HL-60 (cell line): ENCODE measurements at regions not wholly inside any gene's neighbourhood (a gene's known extent, or its start where the extent isn't known, plus 50 kb on each side); places are given as distances from the start of the nearest gene placed in this dataset.

Experiments
- DNase-seq, 2 experiments: peaks; one replicate each; pipeline ENCODE4 v3.0.0-alpha.2; 2010 to 2020; ENCODE audit warnings: low read depth in 1 of 2, low spot score in 1 of 2
- H3K27ac ChIP-seq: fragments of 250-450 bp; sonication (Bioruptor Pico); replicated peaks from 2 replicates; pipeline ENCODE4 v1.5.1; 2020; ENCODE audit warnings: mild to moderate bottlenecking, moderate library complexity
- H3K27me3 ChIP-seq: fragments of 250-450 bp; sonication (Bioruptor Pico); 2 replicates; pipeline ENCODE4 v1.5.1; 2021; ENCODE audit warnings: mild to moderate bottlenecking, moderate library complexity; ENCODE audit not compliant: insufficient read depth, poor library complexity, severe bottlenecking
- H3K4me3 ChIP-seq: replicated peaks from 2 replicates; pipeline ENCODE4 v1.5.1; 2011; ENCODE audit warnings: mild to moderate bottlenecking, control low read depth, low read length; ENCODE audit not compliant: insufficient read depth
- GABPA ChIP-seq: IDR thresholded peaks from 2 replicates; pipeline ENCODE4 v1.6.1; 2012; ENCODE audit warnings: low read depth
- POLR2AphosphoS5 ChIP-seq: IDR thresholded peaks from 2 replicates; pipeline ENCODE4 v1.6.1; 2012; ENCODE audit warnings: low read depth
- SPI1 ChIP-seq: IDR thresholded peaks from 2 replicates; pipeline ENCODE4 v1.6.1; 2012; ENCODE audit warnings: low read depth, mild to moderate bottlenecking, borderline replicate concordance
- TF ChIP-seq, protein P1 (sequence below): IDR thresholded peaks from 2 replicates; pipeline ENCODE4 v1.6.1; 2012; ENCODE audit warnings: low read depth; ENCODE audit not compliant: insufficient replicate concordance
- TF ChIP-seq, protein P2 (sequence below): IDR thresholded peaks from one replicate; pipeline ENCODE4 v1.5.1; 2011; ENCODE audit warnings: low read length, control low read depth, inconsistent platforms; ENCODE audit not compliant: insufficient read depth

DNA sequence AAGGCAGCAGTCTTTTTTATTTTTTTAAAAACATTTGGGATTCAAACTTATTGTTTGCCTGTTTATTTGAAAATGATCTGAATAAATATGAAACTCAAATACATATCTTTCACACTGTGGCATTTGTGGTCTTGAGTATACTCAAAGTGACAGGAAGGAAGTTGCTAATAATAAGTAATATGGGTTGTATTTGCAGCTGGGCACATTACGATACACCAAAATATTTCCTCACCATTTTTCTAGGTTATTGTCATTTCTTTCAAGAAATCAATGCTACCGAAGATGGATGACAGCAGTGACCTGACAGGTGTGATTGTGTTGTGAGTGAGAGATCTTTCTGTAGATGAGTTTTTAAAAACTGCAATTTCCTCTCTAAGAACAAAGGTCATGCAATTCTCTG, 665.7 kb downstream of the CDH8 start:
- no peaks in the 10 kb centered on the region for H3K27me3 ChIP-seq
- no peak overlapping the region for H3K27ac ChIP-seq
- TF ChIP-seq SPI1 = no peak
- no peak for TF ChIP-seq POLR2AphosphoS5
- TF ChIP-seq, protein P1, sequence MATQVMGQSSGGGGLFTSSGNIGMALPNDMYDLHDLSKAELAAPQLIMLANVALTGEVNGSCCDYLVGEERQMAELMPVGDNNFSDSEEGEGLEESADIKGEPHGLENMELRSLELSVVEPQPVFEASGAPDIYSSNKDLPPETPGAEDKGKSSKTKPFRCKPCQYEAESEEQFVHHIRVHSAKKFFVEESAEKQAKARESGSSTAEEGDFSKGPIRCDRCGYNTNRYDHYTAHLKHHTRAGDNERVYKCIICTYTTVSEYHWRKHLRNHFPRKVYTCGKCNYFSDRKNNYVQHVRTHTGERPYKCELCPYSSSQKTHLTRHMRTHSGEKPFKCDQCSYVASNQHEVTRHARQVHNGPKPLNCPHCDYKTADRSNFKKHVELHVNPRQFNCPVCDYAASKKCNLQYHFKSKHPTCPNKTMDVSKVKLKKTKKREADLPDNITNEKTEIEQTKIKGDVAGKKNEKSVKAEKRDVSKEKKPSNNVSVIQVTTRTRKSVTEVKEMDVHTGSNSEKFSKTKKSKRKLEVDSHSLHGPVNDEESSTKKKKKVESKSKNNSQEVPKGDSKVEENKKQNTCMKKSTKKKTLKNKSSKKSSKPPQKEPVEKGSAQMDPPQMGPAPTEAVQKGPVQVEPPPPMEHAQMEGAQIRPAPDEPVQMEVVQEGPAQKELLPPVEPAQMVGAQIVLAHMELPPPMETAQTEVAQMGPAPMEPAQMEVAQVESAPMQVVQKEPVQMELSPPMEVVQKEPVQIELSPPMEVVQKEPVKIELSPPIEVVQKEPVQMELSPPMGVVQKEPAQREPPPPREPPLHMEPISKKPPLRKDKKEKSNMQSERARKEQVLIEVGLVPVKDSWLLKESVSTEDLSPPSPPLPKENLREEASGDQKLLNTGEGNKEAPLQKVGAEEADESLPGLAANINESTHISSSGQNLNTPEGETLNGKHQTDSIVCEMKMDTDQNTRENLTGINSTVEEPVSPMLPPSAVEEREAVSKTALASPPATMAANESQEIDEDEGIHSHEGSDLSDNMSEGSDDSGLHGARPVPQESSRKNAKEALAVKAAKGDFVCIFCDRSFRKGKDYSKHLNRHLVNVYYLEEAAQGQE = no peak
- TF ChIP-seq, protein P2, sequence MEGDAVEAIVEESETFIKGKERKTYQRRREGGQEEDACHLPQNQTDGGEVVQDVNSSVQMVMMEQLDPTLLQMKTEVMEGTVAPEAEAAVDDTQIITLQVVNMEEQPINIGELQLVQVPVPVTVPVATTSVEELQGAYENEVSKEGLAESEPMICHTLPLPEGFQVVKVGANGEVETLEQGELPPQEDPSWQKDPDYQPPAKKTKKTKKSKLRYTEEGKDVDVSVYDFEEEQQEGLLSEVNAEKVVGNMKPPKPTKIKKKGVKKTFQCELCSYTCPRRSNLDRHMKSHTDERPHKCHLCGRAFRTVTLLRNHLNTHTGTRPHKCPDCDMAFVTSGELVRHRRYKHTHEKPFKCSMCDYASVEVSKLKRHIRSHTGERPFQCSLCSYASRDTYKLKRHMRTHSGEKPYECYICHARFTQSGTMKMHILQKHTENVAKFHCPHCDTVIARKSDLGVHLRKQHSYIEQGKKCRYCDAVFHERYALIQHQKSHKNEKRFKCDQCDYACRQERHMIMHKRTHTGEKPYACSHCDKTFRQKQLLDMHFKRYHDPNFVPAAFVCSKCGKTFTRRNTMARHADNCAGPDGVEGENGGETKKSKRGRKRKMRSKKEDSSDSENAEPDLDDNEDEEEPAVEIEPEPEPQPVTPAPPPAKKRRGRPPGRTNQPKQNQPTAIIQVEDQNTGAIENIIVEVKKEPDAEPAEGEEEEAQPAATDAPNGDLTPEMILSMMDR = no peak
- no peak for TF ChIP-seq GABPA
- no peak overlapping the region for H3K4me3 ChIP-seq
- DNase-seq = no peak

DNA sequence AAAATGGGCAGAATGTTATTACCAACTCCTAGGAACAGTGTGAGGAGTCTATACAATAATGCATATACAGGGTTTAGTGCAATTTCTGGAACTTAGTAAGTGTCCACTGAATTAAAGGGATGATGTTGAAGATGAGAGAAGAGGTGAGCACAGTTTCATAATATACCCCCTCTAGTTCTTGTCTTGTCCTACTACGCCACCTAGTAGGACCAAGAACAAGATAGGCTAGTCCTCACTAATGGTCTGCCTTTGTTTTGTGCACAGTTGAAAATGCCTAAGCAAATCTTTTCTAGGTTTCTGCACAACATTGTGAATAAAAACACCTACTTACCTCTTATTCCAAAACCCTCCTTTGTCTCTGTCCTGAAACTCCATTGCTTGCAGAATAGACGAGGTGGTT, 670.2 kb downstream of the CDH8 start:
- DNase-seq = no peak

DNA sequence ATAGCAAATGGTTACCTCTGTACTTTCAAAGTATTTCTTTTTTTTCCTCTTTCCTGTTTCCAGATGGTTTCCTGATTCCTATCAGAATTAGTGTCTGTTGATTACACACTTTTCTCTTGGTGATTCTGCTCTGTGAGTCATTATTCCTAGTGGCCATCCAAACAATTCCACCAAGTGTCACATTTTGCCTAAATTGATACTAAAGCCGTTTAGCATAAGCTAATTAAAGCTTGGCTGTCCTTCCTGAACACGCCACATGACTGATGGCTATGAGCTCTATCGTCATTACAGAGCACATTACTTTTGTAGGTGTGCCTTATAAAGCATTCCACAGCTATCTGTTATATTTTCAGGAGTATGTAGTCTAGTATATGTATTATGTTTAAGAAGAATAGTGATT, 671.2 kb downstream of the CDH8 start:
- DNase-seq = no peak
- TF ChIP-seq GABPA = no peak
- no peak overlapping the region for H3K4me3 ChIP-seq

More for the DNA sequence above, 670.2 kb downstream of the CDH8 start:
- Histone ChIP-seq H3K4me3 (no peak overlapping the region), H3K27me3 (no peaks in the 10 kb centered on the region), H3K27ac (no peak overlapping the region)
- TF ChIP-seq, protein P2 = no peak
- TF ChIP-seq, protein P1 = no peak
- TF ChIP-seq SPI1 (no peak), GABPA (no peak), POLR2AphosphoS5 (no peak)

DNA sequence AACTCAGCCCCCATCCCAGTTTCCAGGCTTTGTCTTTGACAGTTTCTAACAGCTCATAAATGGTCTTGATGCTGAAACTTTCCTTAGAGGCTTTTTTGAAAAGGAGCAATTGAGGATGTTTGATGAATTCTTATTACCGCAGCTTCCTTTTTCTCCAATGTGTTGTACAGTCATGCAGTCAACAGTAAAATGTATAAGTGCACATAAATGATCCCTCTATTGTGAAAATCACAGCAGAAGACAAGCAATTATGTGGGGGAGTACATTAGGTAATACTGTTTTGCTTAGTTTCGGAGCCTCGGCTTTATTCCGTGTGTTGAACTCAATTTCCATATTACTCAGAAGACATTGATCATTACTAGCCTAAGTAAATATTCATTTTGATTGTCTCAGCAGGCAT, 673.7 kb downstream of the CDH8 start:
- DNase-seq = no peak
- H3K27ac ChIP-seq = no peak overlapping the region
- no peak overlapping the region for H3K4me3 ChIP-seq
- H3K27me3 ChIP-seq = no peaks in the 10 kb centered on the region
- TF ChIP-seq GABPA (no peak), POLR2AphosphoS5 (no peak)
- TF ChIP-seq, protein P2 = no peak
- TF ChIP-seq, protein P1 = no peak

More for the DNA sequence above, 671.2 kb downstream of the CDH8 start:
- H3K27ac ChIP-seq = no peak overlapping the region
- H3K27me3 ChIP-seq = no peaks in the 10 kb centered on the region
